ENCODE measurements at regions not wholly inside any gene's neighbourhood (a gene's known extent, or its start where the extent isn't known, plus 50 kb on each side); places are given as distances from the start of the nearest gene placed in this dataset.
A peak's percentile ranks its signal among the peaks of the same experiment; 100 is the strongest.
"Not testable (repeated sequence)": the region's sequence is repeated elsewhere in the genome, so short reads cannot be mapped to it uniquely, and the experiment has no call there.

DNA sequence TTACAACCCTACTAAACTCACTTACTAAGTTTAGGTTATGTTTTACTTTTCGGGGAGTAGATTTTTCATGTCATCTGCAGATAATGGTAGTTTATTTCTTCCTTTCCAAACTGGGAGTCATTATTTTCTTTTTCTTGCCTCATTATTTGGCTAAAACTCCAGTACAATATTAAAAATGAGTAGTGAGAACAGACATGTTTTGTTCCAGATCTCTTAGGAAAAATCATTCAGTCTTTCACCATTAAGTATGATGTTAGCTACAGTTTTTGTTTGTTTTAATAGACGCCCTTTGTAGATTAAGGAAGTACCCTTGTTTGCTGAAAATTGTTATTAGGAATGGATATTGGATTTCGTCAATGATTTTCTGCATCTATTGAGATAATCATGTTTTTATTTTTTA is 472.0 kb upstream of the PAPPA start:
- FAIRE-seq = no peak
- no peak for DNase-seq (ENCODE audit: insufficient read length, low spot score)

DNA sequence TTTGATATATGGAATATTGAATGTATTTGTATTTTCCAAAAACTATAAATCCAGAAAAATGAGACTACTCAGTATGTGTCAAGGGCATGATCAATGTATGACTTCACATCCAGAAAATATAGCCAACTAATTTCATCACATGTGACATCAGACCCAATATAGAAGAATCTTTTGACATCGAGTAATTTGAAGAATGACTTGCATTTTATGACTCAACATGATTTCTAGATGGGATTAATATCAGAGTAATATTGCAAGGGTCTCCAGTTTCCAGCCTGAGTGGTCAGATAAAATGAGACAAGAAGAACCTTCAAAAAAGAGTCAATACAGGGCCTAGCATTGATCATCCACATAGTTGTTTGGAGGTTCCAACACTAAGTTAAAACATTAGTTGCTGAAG is 467.5 kb upstream of the PAPPA start:
- DNase-seq (ENCODE audit: insufficient read length, low spot score) = no peak
- no peak for FAIRE-seq

DNA sequence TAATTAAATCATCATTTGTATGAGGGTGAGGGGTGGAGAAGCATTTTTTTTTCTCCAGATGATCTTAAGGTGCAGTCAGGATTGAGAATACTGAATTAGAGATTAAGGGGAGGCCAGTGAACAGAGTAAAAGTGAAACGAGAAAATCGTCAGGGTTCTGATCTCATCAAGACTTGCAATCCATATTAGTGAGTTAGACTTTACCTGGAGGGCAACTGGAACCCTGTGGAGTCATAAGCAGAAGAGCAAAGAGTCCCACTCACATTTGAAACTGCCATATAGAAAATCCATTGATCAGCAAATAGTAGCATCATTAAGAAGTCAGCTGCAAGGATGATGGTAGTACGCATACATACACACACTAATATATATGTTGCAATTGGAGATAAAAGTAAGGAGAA is 466.2 kb upstream of the PAPPA start:
- no peak for FAIRE-seq
- DNase-seq (ENCODE audit: insufficient read length, low spot score) = no peak

DNA sequence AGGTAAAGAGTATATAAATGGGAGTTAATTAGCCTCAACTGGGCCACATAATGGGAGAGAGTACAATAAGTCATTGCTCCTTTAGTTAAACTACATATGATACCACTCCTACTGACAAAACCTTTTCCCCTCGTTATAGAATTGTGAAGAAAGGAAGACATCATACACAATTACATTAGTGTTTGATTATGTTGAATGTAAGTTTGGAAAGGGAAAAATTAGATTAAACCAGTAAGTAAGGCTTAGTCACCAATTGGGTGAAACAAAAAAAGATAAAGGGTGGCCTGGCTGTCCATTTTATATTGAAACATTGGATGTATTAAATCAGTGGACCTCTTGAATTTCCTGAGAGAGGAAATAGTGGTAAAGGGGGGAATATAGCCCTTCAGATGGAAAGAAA is 464.3 kb upstream of the PAPPA start:
- no peak for DNase-seq (ENCODE audit: insufficient read length, low spot score)
- no peak for FAIRE-seq

DNA sequence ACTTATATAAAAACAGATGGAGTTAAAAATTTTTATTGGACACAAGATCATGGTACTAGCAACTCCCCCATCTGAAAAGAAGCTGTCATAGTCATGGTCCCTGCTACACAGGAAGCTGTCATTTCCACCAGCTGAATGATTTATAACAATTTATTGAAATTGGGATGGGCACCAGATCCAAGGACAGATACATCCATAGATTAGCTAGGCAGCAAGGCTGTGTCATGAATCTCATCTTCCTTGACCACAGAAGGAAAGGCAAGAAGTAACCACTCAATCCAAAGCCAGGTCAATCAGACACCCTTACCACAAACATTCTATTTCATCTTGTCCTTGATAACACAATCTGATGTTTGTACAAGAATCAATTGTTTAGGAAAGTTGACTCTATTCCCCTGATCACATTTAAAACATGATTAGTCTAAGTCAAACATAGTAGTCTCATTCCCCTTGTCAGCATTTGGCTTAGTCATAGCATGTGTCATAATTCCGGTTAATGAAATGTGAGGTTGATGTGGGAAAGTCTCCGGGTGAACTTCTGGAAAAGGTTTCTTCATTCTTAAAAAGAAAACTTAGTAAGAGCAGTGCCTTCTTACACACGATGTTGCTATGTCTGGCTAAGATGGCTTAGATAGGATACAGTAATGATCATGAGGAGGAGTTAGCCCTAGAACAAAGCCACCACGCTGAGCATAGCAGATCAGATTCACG is 462.6 kb upstream of the PAPPA start:
- peak; percentile 23 for DNase-seq (ENCODE audit: insufficient read length, low spot score)
- no peak for FAIRE-seq

DNA sequence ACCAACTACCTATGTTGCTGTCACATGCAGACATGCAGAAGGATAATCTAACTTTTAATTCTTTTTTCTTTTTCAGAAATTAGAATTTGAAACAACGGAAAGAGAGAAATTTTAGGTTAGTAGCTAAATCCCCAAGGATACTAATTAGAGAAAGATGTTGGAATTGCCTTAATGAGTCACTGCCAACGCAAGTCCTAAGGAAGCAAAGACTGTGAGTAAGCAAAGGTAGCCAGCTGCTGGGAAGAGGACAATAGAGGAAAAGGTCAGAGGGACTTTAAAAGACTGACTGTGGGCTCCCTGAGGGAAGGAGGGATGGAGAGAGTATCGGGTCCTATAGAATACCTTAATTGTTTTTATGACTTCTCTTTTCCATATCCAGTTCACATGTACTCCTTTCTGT is 461.9 kb upstream of the PAPPA start:
- FAIRE-seq (no peak), DNase-seq (ENCODE audit: insufficient read length, low spot score) (no peak)

DNA sequence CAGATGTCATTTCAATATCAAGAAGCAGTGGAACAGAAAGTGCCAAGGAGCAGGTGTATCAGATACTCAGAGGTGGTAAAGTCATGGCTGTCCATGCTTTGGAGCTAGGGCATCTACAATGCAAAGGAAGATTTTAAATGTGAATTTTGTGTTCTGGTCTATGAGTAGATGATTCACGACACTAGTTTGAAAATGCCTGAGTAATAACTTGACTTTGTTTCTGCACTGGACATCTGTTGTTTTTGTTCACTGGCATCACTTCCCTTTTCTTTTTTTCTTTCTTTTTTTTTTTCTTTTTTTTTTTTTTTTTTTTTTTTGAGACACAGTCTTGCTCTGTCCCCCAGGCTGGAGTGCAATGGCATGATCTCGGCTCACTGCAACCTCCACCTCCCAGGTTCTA is 460.7 kb upstream of the PAPPA start:
- FAIRE-seq; DNase-seq (ENCODE audit: insufficient read length, low spot score): not testable (repeated sequence)

DNA sequence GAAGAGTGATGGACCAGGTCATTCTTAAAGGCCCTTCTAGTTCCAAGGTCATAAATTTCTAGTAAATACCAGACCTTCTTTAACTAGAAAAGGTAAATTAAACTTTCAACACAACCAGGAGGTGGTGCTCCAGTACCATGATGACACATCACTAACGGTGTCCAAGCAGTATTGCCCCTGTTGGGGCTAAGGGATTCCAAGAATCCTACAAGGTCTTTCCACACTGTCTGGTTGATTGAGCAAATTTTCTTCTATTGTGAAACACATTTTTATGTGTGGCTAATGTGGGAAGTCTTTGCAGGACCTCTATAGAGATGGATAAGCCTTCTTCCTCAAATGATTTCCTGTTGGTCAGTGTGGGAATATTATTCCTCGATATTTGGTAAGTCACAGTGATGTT is 459.6 kb upstream of the PAPPA start:
- DNase-seq (ENCODE audit: insufficient read length, low spot score) = no peak

DNA sequence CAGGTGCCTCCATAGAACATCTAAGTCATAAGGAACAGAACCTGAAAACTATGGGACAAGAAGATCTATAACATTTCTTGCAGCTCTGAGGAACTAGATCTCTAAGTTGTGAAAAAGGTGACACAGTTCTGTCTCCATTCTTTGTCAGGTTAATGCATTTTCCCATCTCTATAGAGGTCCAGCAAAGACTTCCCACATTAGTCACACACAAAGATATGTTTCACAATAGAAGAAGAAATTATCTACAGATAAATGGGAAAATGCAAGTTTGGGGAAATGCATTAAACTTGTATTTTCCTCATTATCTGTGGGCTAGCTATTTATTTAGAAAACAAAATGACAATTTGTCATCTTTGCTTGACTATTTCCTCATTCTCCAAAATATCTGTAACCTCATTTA is 458.6 kb upstream of the PAPPA start:
- DNase-seq (ENCODE audit: insufficient read length, low spot score) = no peak
- no peak for FAIRE-seq

More for the DNA sequence above, 459.6 kb upstream of the PAPPA start:
- FAIRE-seq = no peak

DNA sequence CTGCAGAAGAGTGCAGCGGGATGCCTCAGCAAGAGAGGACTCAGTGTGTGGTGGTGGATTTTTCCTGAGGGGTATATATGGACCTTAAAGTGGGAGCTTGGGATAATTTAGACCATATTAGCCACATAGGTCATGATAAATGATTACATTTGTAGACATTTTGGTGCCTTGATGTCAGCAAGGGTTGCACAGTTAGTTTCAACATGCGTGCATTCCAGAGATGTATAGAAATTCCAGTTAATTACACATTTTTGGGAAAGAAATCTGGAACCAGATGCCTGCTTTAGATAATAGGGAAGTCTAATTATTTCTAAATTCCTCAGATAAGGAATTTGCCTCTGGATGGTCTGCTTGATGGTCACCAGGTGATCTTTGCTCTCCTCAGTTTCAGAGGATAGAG is 440.6 kb upstream of the PAPPA start:
- DNase-seq (ENCODE audit: insufficient read length, low spot score) (no peak), FAIRE-seq (no peak)

DNA sequence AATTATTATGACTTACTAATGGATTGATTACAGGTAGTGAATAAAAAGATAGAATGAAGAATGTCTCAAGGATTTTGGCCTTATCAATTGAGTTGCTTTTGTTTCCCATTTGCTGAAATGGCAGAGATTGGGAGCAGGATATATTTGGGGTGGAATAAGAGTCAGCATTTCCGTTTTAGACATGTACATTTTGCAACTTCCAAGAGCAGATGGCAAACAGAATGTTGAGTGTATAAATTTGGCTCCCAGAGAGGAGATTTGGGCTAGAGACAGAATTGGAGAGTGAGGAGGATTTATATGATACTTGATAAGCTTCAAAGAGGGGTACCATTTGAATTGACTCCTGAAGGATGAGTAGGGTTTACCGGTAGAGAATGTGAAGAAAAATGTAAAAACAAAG is 437.9 kb upstream of the PAPPA start:
- FAIRE-seq (no peak), DNase-seq (ENCODE audit: insufficient read length, low spot score) (no peak)

DNA sequence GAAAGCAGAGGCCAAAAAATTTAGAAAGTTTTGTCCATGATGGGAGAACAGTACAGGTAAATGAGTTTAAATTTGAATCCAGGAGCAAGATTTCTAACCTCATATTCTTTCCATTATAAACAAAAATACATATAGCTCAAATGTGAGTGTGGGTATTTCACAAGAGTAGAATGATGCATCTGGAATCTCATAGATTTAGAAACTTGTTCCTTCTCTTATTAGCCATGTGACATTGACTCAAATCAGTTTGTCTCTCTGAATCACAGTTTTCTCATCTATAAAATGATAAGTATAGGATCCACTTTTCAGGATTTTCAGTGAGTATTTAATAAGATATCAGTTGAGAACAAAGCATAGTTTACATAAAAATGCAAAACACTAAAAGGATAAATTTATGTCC is 436.3 kb upstream of the PAPPA start:
- no peak for FAIRE-seq
- DNase-seq (ENCODE audit: insufficient read length, low spot score) = no peak

DNA sequence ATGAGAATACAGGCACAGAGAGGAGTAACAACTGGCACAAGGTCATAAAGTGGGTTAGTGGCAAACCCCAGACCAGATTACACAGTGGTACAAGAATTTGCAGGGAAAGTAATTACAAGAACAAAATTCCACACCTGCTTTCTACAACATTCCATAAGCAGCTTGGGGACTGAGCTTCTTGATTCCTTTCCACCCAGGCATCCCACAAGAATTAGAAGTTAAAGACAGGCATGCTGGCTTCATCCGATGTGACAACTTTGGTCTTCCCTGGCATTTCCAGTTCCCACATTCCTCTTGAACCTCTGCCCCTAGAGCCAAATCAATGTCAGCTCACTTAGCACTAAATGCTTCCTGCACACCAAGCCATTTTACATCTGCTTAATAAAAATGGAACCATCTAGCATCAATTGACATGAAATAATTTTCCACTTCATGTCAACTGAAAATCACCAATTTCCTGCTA is 435.8 kb upstream of the PAPPA start:
- DNase-seq (ENCODE audit: insufficient read length, low spot score) = peak; percentile 3
- no peak for FAIRE-seq

DNA sequence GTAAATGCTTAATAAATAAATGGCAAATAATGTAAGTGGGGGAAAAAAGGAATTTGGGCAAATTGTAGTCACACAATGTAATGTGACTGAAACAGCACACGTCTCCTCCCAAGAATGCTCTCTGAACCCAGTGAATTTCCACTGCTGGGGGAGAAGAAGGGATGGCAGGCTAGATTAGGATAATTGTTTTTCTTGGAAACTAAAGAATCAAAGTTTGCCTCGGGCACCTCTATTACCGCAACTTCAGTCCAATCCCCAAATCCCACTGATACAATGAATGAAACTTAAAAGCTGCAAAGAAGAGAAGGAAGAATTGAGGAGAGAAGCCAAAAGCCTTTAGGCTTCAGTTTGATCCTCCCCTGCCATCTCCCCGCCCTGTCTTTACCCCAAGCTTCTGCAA is 423.2 kb upstream of the PAPPA start:
- DNase-seq (ENCODE audit: insufficient read length, low spot score) (no peak), FAIRE-seq (no peak)

DNA sequence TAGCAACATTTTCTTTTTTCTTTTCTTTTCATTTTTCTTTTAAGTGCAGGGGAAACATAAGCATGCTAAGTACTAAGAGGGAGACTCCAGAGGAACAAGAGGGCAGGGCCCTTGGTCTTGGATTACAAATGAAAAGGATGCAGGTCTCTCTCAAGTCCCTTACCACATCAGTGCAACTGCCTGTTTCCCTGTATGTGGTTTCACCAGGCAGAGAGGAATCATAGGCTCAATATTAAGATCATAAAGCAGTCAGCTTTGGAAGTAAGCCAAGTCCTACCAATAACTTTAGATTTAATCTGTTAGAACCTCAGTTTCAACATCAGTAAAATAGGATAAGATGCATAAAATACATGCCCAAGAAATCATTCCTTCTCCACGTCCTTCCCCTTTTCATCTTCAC is 422.7 kb upstream of the PAPPA start:
- DNase-seq (ENCODE audit: insufficient read length, low spot score) = no peak
- FAIRE-seq = no peak

DNA sequence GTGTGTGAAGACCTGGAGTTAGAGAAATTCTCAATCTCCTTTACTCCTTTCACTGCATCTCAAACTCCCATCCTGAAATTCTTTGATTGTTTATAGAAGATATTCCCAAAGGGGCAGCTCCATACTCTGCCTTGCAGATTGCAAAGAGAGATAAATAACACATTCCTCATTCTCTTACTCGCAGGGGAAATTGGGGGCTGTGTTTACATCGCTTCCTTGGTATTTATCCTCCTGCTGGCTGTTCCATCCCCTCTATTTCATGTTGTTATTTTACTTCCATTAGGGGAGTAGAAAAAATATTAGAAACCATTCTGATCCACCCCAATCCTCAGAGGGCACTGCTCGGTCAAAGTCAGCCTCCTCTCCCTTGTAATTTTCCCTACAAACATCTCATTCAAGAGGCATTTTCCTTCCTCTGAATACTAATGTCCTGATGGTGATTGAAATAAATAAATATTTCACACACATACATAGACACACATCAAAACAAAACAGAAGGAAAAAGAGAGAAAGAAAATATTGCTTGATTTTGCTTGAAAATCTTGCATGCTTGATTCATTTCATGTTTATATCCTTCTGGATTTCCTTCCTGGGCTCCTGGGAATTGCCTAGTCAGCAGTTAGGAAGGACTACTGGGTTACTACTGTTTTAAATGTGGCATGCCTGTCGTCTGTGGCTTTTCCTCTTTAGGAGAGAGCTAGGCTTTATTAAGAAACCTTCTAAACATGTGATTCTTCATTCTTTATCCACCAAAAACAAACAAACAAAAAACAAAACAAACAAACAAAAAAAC is 420.1 kb upstream of the PAPPA start:
- no peak for FAIRE-seq
- no peak for DNase-seq (ENCODE audit: insufficient read length, low spot score)

DNA sequence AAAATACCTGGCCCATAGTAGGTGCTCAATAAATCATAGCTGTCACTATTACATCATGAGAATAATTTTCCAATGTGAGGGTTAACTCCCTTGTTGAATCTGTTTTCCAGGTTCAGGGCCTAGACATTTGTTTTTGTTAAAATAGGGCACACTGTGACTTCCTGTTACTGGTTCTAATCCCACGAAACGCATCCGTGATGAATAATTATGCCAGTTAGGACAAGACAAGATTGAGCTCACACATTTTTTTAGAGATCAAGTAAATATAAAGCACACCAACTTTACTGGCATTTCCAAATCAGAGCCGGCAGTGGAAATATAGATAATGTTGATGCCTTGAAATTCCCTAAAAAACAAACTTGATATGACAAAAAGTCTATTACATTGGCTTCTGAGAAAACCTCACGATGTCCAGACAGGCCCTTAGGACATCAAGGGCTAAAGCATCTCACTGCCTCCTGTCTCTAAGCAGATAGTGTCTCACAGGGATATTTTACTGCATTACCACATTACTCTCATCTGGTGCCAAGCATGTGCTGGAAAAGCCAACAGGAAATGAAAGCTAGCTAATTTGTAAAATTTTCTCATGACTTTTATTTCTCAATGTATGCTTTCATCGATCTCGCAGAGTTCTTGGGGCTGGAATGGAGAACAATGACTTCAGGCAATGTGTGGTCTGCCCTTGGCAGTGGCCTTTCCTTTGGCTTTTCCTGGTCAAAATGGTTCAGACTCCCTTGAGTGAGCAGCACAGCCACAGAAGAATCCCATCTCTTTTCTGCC is 414.3 kb upstream of the PAPPA start:
- no peak for DNase-seq (ENCODE audit: insufficient read length, low spot score)
- FAIRE-seq = no peak

DNA sequence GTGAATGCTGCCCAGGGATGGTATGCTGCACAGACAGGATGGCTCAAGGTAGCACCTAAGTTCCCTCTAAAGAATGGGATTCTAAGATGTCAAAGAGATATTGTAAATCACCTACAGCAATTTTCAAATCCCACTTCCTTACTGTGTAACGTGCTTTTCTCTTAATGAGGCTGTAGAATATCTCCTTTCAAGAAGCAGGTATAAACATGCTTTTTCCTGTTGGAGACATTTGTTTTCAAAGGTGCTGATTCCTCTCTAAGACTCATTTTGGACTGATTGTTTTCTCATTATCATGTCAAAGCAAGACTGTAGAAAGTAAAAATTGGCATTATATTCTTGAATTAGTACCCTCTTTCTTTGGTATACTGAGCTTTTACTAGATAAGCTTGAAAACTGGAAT is 412.6 kb upstream of the PAPPA start:
- no peak for DNase-seq (ENCODE audit: insufficient read length, low spot score)
- no peak for FAIRE-seq

DNA sequence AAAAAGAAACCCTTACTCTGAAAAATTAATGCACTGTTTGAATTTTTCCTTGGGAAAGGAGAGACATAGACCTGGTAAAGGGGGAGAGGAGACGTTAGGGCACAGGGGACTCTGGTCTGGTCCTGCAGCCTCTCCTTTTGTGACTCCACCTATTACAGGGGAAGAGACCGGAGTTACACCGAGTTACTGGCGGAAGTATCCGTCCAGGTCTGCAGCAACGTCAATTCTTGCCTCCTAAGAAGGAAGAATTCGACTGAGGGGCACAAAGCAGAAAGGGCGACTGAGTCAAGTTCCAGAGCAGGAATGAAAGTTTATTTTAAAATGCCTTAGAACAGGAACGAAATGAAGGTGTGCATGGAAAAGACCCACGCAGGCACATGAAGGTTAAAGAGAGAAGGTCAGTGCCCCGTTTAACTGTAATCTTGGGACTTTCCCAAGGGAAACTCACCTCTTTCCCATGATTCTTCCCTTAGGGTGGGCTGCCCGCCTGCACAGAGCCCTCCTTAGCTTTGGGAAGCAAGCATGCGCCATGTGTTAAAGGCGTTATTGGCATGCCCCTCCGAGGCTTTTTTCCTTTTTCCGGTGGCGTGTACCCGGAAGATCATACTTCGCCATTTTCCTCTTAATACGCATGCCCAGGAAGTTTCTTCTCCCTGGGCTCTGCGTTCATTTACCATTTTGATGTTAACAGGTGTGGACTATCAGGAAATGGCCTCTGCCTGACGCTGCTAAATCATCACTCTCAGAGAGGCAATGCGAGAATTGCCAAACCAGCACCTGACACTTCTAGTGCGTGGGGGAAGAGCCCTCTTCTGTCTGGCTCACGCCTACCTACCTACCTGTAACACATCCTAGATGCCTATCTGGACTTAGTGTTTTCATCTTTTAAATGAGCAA is 409.6 kb upstream of the PAPPA start:
- FAIRE-seq = no peak

DNA sequence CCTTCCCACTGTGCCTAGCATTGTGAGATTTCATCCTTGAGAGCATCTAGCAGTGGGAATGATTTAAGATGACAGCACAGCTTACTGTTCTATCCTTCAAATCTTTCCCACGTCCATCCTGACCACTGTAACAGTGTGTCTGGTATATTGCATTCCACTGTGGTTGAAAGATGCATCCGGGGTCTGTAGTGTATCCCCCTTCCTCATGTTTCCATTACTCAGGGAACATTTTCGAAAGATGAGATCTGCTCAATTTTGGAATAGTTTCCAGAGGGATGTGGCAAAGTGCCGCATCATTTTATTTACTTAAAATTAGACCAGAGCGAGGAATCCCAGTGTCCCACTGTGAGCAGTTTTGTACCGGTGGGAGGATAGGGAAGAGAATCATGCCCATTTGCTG is 407.1 kb upstream of the PAPPA start:
- DNase-seq (ENCODE audit: insufficient read length, low spot score) = no peak
- FAIRE-seq = no peak

More for the DNA sequence above, 409.6 kb upstream of the PAPPA start:
- no peak for DNase-seq (ENCODE audit: insufficient read length, low spot score)

DNA sequence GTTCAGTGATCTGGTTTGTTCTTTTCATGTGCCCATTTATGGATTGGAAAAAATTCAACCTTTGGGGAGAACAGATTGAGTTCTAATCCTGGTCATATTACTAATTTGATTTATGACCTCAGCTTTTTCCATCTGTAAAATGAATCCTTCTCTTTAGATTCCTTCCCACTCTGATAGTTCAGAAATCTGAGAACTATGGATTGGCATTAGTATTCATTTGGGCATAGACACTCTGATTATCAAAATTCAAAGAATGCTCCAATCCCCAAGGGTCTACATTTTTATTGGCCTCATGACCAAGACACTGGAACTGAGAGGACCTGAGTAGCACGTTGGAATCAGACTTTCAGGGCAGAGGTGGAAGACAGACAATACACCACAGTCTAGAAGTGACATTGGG is 405.9 kb upstream of the PAPPA start:
- no peak for DNase-seq (ENCODE audit: insufficient read length, low spot score)
- no peak for FAIRE-seq
